Loucy (cell line): ENCODE measurements at regions not wholly inside any gene's neighbourhood (a gene's known extent, or its start where the extent isn't known, plus 50 kb on each side); places are given as distances from the start of the nearest gene placed in this dataset.

ENCODE experiments used
- H2AFZ ChIP-seq: fragments of 200-600 bp; sonication (generic); 2 replicates; pipeline ENCODE4 v1.6.0; 2016; ENCODE audit warnings: antibody characterized with exemption, mild to moderate bottlenecking, low read length, moderate library complexity
- H3F3A ChIP-seq: fragments of 200-600 bp; 2 replicates; pipeline ENCODE4 v1.6.0; 2016; ENCODE audit warnings: antibody characterized with exemption, low read depth, mild to moderate bottlenecking
- H3K27me3 ChIP-seq: fragments of 200-600 bp; sonication (generic); 2 replicates; pipeline ENCODE4 v1.6.1; 2014; ENCODE audit warnings: low read length, mild to moderate bottlenecking; ENCODE audit not compliant: insufficient read depth, poor library complexity, severe bottlenecking
- H3K36me3 ChIP-seq: fragments of 200-600 bp; sonication (generic); 2 replicates; pipeline ENCODE4 v1.6.1; 2016; ENCODE audit warnings: low read length; ENCODE audit not compliant: insufficient read depth
- H3K4me1 ChIP-seq: fragments of 200-600 bp; sonication (generic); 2 replicates; pipeline ENCODE4 v1.5.1; 2014; ENCODE audit warnings: low read length, mild to moderate bottlenecking; ENCODE audit not compliant: insufficient read depth, poor library complexity, severe bottlenecking
- H3K4me2 ChIP-seq: fragments of 200-600 bp; sonication (generic); 2 replicates; pipeline ENCODE4 v1.6.0; 2014; ENCODE audit warnings: antibody characterized with exemption, low read length, low read depth, mild to moderate bottlenecking; ENCODE audit not compliant: poor library complexity, severe bottlenecking
- H3K4me3 ChIP-seq: fragments of 200-600 bp; sonication (generic); 2 replicates; pipeline ENCODE4 v1.5.1; 2014; ENCODE audit warnings: low read length, mild to moderate bottlenecking, mixed read lengths; ENCODE audit not compliant: poor library complexity, severe bottlenecking
- H3K79me2 ChIP-seq: fragments of 200-600 bp; sonication (generic); 2 replicates; pipeline ENCODE4 v1.6.1; 2014; ENCODE audit warnings: low read length; ENCODE audit not compliant: insufficient read depth
- H3K9ac ChIP-seq: fragments of 200-600 bp; sonication (generic); 2 replicates; pipeline ENCODE4 v1.6.0; 2014; ENCODE audit warnings: mild to moderate bottlenecking, low read depth, low read length, moderate library complexity; ENCODE audit not compliant: poor library complexity, severe bottlenecking
- H3K9me2 ChIP-seq: fragments of 200-600 bp; sonication (generic); replicated peaks from 2 replicates; pipeline ENCODE4 v1.6.1; 2016; ENCODE audit warnings: low read depth, low read length, mixed read lengths
- H3K9me3 ChIP-seq: fragments of 200-600 bp; sonication (generic); 2 replicates; pipeline ENCODE4 v1.6.1; 2014; ENCODE audit warnings: mild to moderate bottlenecking, antibody characterized with exemption, low read length, low read depth; ENCODE audit not compliant: insufficient read depth
- H4K20me1 ChIP-seq: fragments of 200-600 bp; sonication (generic); 2 replicates; pipeline ENCODE4 v1.6.0; 2014; ENCODE audit warnings: antibody characterized with exemption, low read length, mild to moderate bottlenecking; ENCODE audit not compliant: insufficient read depth, poor library complexity, severe bottlenecking
- EZH2phosphoT487 ChIP-seq: fragments of 200-600 bp; IDR thresholded peaks from 2 replicates; pipeline ENCODE4 v1.6.1; 2018; ENCODE audit warnings: antibody characterized with exemption, mild to moderate bottlenecking, moderate library complexity, borderline replicate concordance
- TF ChIP-seq, protein P1 (sequence below): fragments of 200-600 bp; sonication (generic); conservative IDR thresholded peaks from 2 replicates; pipeline ENCODE4 v1.5.1; 2014; ENCODE audit warnings: mild to moderate bottlenecking, antibody characterized with exemption, low read length

DNA sequence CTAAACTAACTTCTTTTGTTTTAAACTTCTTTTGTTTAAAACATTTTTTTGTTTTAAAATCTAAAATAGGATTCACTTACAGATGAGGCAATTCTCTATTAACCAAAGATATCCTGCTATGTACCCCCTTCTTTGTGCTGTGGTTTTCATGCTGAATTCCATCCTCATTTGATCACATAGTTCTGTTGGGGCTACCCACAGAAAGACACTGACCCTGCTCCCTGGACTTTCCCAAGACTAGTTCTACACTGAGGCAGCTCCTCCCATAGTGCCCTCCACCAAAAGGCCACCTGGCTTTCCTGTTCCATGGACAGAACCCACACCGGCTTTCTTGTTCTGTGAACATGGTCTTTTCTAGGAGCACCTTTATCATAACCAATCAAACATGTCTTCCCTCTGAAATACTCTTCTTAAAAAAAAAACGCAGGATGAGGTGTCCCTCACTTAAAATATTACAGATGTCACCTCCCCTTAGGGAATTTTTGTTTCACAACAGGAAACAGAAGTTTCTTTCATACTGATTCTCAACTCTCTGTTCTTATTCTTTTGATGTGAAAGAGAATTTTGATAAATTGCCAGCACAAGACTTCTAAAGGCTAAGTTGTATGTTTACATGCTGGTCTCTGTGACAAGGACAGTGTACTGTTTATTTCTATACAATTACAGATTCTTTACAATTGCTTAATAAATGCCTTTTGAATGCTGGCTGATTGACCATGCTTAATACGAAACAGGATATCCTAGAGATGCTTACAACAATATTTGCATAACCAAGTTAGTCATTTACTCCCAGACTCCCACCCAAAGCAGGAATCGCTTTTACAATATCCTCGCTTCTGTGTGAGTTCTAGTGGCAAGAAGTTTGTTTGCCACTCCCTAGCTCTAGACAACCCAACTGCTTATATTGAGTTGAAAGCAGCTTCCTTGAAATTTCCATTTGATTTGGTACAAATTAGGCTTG lies 300.4 kb downstream of the DTWD2 start:
- no peaks in the 10 kb centered on the region for H3K27me3 ChIP-seq
- no peaks in the 10 kb centered on the region for H3F3A ChIP-seq
- no peaks in the 10 kb centered on the region for H4K20me1 ChIP-seq
- no peaks in the 10 kb centered on the region for H3K9me3 ChIP-seq
- H2AFZ ChIP-seq = no peak overlapping the region
- no peak overlapping the region for H3K4me3 ChIP-seq
- H3K79me2 ChIP-seq = no peaks in the 10 kb centered on the region
- H3K9ac ChIP-seq = no peak overlapping the region
- no peaks in the 10 kb centered on the region for H3K36me3 ChIP-seq
- no peak for TF ChIP-seq EZH2phosphoT487
- TF ChIP-seq, protein P1, sequence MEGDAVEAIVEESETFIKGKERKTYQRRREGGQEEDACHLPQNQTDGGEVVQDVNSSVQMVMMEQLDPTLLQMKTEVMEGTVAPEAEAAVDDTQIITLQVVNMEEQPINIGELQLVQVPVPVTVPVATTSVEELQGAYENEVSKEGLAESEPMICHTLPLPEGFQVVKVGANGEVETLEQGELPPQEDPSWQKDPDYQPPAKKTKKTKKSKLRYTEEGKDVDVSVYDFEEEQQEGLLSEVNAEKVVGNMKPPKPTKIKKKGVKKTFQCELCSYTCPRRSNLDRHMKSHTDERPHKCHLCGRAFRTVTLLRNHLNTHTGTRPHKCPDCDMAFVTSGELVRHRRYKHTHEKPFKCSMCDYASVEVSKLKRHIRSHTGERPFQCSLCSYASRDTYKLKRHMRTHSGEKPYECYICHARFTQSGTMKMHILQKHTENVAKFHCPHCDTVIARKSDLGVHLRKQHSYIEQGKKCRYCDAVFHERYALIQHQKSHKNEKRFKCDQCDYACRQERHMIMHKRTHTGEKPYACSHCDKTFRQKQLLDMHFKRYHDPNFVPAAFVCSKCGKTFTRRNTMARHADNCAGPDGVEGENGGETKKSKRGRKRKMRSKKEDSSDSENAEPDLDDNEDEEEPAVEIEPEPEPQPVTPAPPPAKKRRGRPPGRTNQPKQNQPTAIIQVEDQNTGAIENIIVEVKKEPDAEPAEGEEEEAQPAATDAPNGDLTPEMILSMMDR = no peak
- no peaks in the 10 kb centered on the region for H3K4me1 ChIP-seq
- H3K9me2 ChIP-seq = no peaks in the 10 kb centered on the region
- no peak overlapping the region for H3K4me2 ChIP-seq

GRCh38 chr5:118687100-118687499 lies 301.2 kb downstream of the DTWD2 start:
- H3K9me2 ChIP-seq = no peaks in the 10 kb centered on the region
- H4K20me1 ChIP-seq = no peaks in the 10 kb centered on the region
- H3K27me3 ChIP-seq = no peaks in the 10 kb centered on the region
- H2AFZ ChIP-seq = no peak overlapping the region
- no peaks in the 10 kb centered on the region for H3F3A ChIP-seq
- no peaks in the 10 kb centered on the region for H3K9me3 ChIP-seq
- H3K36me3 ChIP-seq = no peaks in the 10 kb centered on the region
- no peaks in the 10 kb centered on the region for H3K79me2 ChIP-seq
- H3K4me2 ChIP-seq = no peak overlapping the region
- no peaks in the 10 kb centered on the region for H3K4me1 ChIP-seq
- no peak overlapping the region for H3K4me3 ChIP-seq
- no peak overlapping the region for H3K9ac ChIP-seq
- no peak for TF ChIP-seq EZH2phosphoT487
- TF ChIP-seq, protein P1 = no peak

DNA sequence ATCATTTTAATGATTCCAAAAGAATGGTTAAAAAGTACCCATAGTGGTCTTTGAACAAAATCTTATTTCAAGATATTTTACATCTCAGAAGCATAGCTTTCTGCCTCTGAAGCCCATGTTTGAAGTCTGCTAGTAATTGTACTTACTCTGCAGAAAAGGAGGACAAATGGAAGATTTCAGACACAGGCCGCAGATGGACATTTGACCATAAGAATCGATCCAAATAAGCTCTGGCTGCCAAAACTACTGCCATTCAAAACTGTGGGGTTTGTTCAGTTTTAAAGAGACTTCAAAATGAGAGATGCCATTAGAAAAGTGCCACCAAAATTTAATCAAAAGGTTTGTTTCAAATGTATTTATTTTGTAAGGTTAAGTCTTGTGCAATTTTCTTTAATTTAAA lies 306.7 kb downstream of the DTWD2 start:
- no peak overlapping the region for H3K9ac ChIP-seq
- TF ChIP-seq, protein P1 = no peak
- no peak for TF ChIP-seq EZH2phosphoT487
- no peak overlapping the region for H2AFZ ChIP-seq
- H4K20me1 ChIP-seq = no peaks in the 10 kb centered on the region
- no peaks in the 10 kb centered on the region for H3K9me2 ChIP-seq
- H3F3A ChIP-seq = no peaks in the 10 kb centered on the region
- H3K4me1 ChIP-seq = no peaks in the 10 kb centered on the region
- no peak overlapping the region for H3K4me2 ChIP-seq
- H3K4me3 ChIP-seq = no peak overlapping the region
- H3K9me3 ChIP-seq = no peaks in the 10 kb centered on the region
- no peaks in the 10 kb centered on the region for H3K27me3 ChIP-seq
- no peaks in the 10 kb centered on the region for H3K36me3 ChIP-seq
- H3K79me2 ChIP-seq = no peaks in the 10 kb centered on the region
